Ectodermal cell (in vitro differentiated cells): ENCODE measurements at regions not wholly inside any gene's neighbourhood (a gene's known extent, or its start where the extent isn't known, plus 50 kb on each side); places are given as distances from the start of the nearest gene placed in this dataset.
"Not testable (repeated sequence)": the region's sequence is repeated elsewhere in the genome, so short reads cannot be mapped to it uniquely, and the experiment has no call there.

ENCODE experiments used
- H3K27ac ChIP-seq: 2 replicates; pipeline ENCODE4 v1.7.0; 2013; ENCODE audit warnings: mild to moderate bottlenecking, low read depth, low read length; ENCODE audit not compliant: insufficient read depth, poor library complexity, severe bottlenecking
- H3K27me3 ChIP-seq: 2 replicates; pipeline ENCODE4 v1.7.0; 2013; ENCODE audit warnings: mild to moderate bottlenecking, low read length; ENCODE audit not compliant: insufficient read depth, control insufficient read depth, poor library complexity, severe bottlenecking
- H3K36me3 ChIP-seq: one replicate; pipeline ENCODE4 v1.7.0; 2013; ENCODE audit warnings: low read length; ENCODE audit not compliant: control insufficient read depth, insufficient read depth
- H3K4me1 ChIP-seq: one replicate; pipeline ENCODE4 v1.7.0; 2013; ENCODE audit warnings: low read length; ENCODE audit not compliant: control insufficient read depth, insufficient read depth
- H3K4me3 ChIP-seq: 2 replicates; pipeline ENCODE4 v1.7.0; 2013; ENCODE audit warnings: low read depth, low read length, control low read depth; ENCODE audit not compliant: insufficient read depth
- H3K9me3 ChIP-seq: 2 replicates; pipeline ENCODE4 v1.7.0; 2013; ENCODE audit warnings: mild to moderate bottlenecking, low read length, moderate library complexity; ENCODE audit not compliant: control insufficient read depth
- WGBS, 2 experiments: methylation state at CpG; one replicate each; pipeline ENCODE4 v1.1.7; 2013; ENCODE audit warnings: missing lambda C conversion rate in 2 of 2; 5-methylcytosine and 5-hydroxymethylcytosine counted together

DNA sequence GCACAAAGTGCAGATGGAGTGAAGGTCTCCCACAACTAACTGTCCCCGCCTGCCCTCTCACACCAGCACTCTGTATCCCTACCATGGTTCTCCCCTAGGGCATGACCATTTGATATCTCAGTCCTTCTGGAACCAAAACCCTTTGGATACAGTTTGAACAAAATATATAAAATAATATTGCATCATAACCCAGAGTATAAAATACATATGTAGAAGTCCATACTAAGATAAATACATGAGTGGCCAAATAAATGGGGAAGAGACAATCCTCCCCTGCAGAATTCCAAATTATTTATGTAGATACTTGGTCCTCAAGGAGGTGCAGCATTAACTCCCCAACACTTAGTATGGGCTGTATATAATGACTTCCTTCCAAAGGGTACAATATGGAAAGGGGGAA, 207.4 kb downstream of the RRAGC start:
- H3K4me3 ChIP-seq: no peak overlapping the region
- H3K27ac ChIP-seq: no peak overlapping the region
- no peaks in the 10 kb centered on the region for H3K36me3 ChIP-seq
- H3K27me3 ChIP-seq: no peaks in the 10 kb centered on the region
- H3K4me1 ChIP-seq: peaks cover 5% of the 10 kb centered on the region
- H3K9me3 ChIP-seq: no peaks in the 10 kb centered on the region
- 85 to 91% methylated on average over 1 of the region's 1 CpG for WGBS, 2 experiments

- Histone ChIP-seq H3K4me1 (peaks cover under 1% of the 10 kb centered on the region), H3K36me3 (no peaks in the 10 kb centered on the region), H3K9me3 (no peaks in the 10 kb centered on the region), H3K27ac (no peak overlapping the region), H3K4me3 (no peak overlapping the region), H3K27me3 (no peaks in the 10 kb centered on the region)
- 88 to 91% methylated on average over 8 of the region's 8 CpGs for WGBS, 2 experiments
Observed at GRCh38 chr1:38651669-38652068, 207.9 kb downstream of the RRAGC start.

DNA sequence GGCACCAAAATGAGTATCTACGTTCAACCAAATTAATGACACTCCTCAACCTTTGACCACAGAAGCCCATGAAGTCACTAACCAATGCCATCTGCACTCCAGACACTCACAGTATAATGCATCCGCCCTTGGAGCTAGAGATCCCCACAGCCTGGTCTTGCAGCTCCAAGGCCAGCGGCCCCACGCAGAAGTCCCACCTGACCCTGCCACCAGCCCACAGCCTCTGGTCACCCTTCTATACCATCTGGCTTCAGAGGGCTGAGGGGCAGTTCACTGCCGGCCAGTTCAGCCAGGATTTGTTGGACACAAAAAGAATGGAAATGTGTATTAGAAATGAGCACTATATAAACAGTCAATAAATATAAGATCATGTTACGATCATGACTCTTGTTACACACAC, 211.2 kb downstream of the RRAGC start:
- WGBS, 2 experiments: 94 to 98% methylated on average over 5 to 6 of the region's 6 CpGs
- no peaks in the 10 kb centered on the region for H3K4me1 ChIP-seq

DNA sequence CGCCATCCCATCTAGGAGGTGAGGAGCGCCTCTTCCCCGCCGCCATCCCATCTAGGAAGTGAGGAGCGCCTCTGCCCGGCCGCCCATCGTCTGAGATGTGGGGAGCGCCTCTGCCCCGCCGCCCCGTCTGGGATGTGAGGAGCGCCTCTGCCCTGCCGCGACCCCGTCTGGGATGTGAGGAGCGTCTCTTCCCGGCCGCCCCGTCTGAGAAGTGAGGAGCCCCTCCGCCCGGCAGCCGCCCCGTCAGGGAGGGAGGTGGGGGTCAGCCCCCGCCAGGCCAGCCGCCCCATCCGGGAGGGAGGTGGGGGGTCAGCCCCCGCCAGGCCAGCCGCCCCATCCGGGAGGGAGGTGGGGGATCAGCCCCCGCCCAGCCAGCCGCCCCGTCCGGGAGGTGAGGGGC, 212.2 kb downstream of the RRAGC start:
- not testable (repeated sequence) for H3K4me3 ChIP-seq, H3K27ac ChIP-seq, H3K36me3 ChIP-seq, H3K9me3 ChIP-seq, H3K4me1 ChIP-seq, H3K27me3 ChIP-seq
- WGBS, 2 experiments: 95 to 97% methylated on average over 30 to 34 of the region's 34 CpGs

More for the DNA sequence above, 211.2 kb downstream of the RRAGC start:
- H3K27ac ChIP-seq: no peak overlapping the region
- no peaks in the 10 kb centered on the region for H3K9me3 ChIP-seq
- H3K36me3 ChIP-seq: no peaks in the 10 kb centered on the region
- no peak overlapping the region for H3K4me3 ChIP-seq
- no peaks in the 10 kb centered on the region for H3K27me3 ChIP-seq

DNA sequence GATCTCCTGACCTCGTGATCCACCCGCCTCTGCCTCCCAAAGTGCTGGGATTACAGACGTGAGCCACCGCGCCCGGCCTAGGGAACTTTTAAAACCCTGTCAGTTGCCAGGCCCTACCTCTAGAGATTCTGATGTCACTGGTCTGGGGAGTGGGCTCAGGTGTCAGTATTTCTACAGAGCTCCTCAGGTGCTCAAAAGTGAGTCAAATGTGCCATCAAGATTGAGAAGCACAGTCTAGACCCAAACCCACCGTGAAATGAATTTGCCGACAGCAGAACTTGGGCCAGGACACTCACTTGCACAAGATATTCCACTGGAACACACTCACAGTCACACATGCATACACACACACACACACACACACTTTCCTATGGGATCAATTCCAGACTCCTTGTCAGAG, 215.5 kb downstream of the RRAGC start:
- Histone ChIP-seq H3K27ac (no peak overlapping the region), H3K36me3 (no peaks in the 10 kb centered on the region), H3K9me3 (no peaks in the 10 kb centered on the region), H3K4me3 (no peak overlapping the region), H3K4me1 (no peaks in the 10 kb centered on the region), H3K27me3 (no peaks in the 10 kb centered on the region)
- WGBS, 2 experiments: 92 to 95% methylated on average over 8 of the region's 8 CpGs

GRCh38 chr1:38641661-38642060, 217.9 kb downstream of the RRAGC start:
- H3K9me3 ChIP-seq: no peaks in the 10 kb centered on the region

GRCh38 chr1:38640371-38640770, 219.2 kb downstream of the RRAGC start:
- H3K9me3 ChIP-seq: no peaks in the 10 kb centered on the region
- H3K27ac ChIP-seq: no peak overlapping the region
- no peaks in the 10 kb centered on the region for H3K4me1 ChIP-seq
- 93 to 95% methylated on average over 4 of the region's 4 CpGs for WGBS, 2 experiments
- H3K27me3 ChIP-seq: no peaks in the 10 kb centered on the region
- H3K36me3 ChIP-seq: no peaks in the 10 kb centered on the region
- H3K4me3 ChIP-seq: no peak overlapping the region

More at GRCh38 chr1:38641661-38642060, 217.9 kb downstream of the RRAGC start:
- Histone ChIP-seq H3K27ac (no peak overlapping the region), H3K27me3 (no peaks in the 10 kb centered on the region), H3K36me3 (no peaks in the 10 kb centered on the region), H3K4me3 (no peak overlapping the region), H3K4me1 (no peaks in the 10 kb centered on the region)
- 93% methylated on average over 7 of the region's 7 CpGs for WGBS, 2 experiments

- peaks cover 4% of the 10 kb centered on the region for H3K4me1 ChIP-seq
- no peak overlapping the region for H3K27ac ChIP-seq
- H3K9me3 ChIP-seq: no peaks in the 10 kb centered on the region
- H3K36me3 ChIP-seq: no peaks in the 10 kb centered on the region
- no peaks in the 10 kb centered on the region for H3K27me3 ChIP-seq
- 88 to 94% methylated on average over 1 of the region's 1 CpG for WGBS, 2 experiments
- H3K4me3 ChIP-seq: no peak overlapping the region
Observed at GRCh38 chr1:38628241-38628640, 231.3 kb downstream of the RRAGC start.

DNA sequence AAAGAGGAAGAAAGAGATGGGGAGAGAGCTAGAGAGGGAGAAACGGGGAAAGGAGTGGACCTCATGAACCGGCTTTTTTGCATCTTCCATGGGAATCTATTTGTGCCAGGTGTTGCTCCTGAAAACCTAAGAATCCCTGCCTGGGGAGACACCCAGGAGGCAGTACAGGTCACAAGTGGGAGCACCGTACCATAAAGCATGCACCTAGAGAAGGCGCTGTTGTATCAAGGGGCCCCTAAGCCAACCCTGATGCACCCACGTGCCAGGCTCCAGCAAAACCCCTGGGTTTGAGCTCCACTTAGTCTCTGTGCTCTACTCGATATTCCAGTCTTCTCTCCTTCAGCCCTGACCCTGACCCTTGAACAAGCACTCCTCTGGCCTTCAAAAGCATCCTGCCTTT, 233.6 kb downstream of the RRAGC start:
- H3K9me3 ChIP-seq: no peaks in the 10 kb centered on the region
- no peaks in the 10 kb centered on the region for H3K36me3 ChIP-seq
- no peaks in the 10 kb centered on the region for H3K27me3 ChIP-seq
- no peak overlapping the region for H3K4me3 ChIP-seq
- no peak overlapping the region for H3K27ac ChIP-seq
- WGBS, 2 experiments: 85 to 86% methylated on average over 6 of the region's 6 CpGs
- H3K4me1 ChIP-seq: peaks cover 4% of the 10 kb centered on the region

GRCh38 chr1:38624336-38625039, 235.1 kb downstream of the RRAGC start:
- Histone ChIP-seq H3K27me3 (no peaks in the 10 kb centered on the region), H3K4me1 (peaks cover 4% of the 10 kb centered on the region), H3K27ac (no peak overlapping the region), H3K9me3 (no peaks in the 10 kb centered on the region), H3K4me3 (no peak overlapping the region), H3K36me3 (no peaks in the 10 kb centered on the region)
- WGBS, 2 experiments: 88 to 93% methylated on average over 12 to 14 of the region's 14 CpGs

DNA sequence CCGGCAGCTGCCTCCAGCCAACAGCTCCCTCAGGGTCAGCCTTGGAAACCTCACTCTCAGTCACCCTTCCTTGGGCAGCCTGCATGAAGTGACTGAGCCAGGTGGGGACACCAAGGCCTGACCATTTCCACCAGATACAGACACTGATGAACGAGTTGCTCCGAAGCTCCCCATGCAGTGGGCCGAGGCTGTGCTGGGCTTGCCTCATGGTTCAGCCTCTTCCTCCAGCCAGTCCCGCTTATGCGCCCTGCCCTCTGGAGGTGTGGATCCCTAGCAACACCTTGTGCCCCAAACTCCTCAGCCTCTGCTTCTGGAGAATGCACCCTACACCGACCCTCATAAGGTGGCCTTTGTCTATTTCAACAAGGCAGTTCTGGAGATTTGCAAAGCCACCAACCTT, 236.0 kb downstream of the RRAGC start:
- Histone ChIP-seq H3K27ac (no peak overlapping the region), H3K36me3 (no peaks in the 10 kb centered on the region), H3K4me1 (peaks cover 4% of the 10 kb centered on the region), H3K9me3 (no peaks in the 10 kb centered on the region), H3K4me3 (no peak overlapping the region), H3K27me3 (no peaks in the 10 kb centered on the region)
- WGBS, 2 experiments: 91 to 93% methylated on average over 7 of the region's 7 CpGs
